ENCODE measurements at regions not wholly inside any gene's neighbourhood (a gene's known extent, or its start where the extent isn't known, plus 50 kb on each side); places are given as distances from the start of the nearest gene placed in this dataset.
"Not testable (repeated sequence)": the region's sequence is repeated elsewhere in the genome, so short reads cannot be mapped to it uniquely, and the experiment has no call there.

- DNase-seq = not testable (repeated sequence)
Measured at GRCh38 chr18:30141506-30141905, 901.0 kb downstream of the DSC3 start.

GRCh38 chr18:30139631-30140287 is 902.8 kb downstream of the DSC3 start:
- DNase-seq = no peak

- DNase-seq = no peak
Measured at GRCh38 chr18:30135938-30136337, 906.6 kb downstream of the DSC3 start.

- no peak for DNase-seq
Measured at GRCh38 chr18:30134020-30134419, 908.5 kb downstream of the DSC3 start.

GRCh38 chr18:30132959-30133358 is 909.6 kb downstream of the DSC3 start:
- DNase-seq = no peak

GRCh38 chr18:30121397-30121796 is 921.1 kb downstream of the DSC3 start:
- DNase-seq = no peak

- no peak for DNase-seq
Measured at GRCh38 chr18:30113454-30113853, 929.1 kb downstream of the DSC3 start.

GRCh38 chr18:30106356-30106755 is 936.2 kb downstream of the DSC3 start:
- DNase-seq = no peak

GRCh38 chr18:30103881-30104280 is 938.7 kb downstream of the DSC3 start:
- no peak for DNase-seq

GRCh38 chr18:30096796-30097195 is 945.7 kb downstream of the DSC3 start:
- no peak for DNase-seq

- no peak for DNase-seq
Measured at GRCh38 chr18:30094556-30094955, 948.0 kb downstream of the DSC3 start.

GRCh38 chr18:30093376-30093775 is 949.2 kb downstream of the DSC3 start:
- no peak for DNase-seq

- DNase-seq = no peak
Measured at GRCh38 chr18:30088238-30089015, 954.1 kb downstream of the DSC3 start.

GRCh38 chr18:30086351-30086750 is 956.2 kb downstream of the DSC3 start:
- DNase-seq = no peak

- no peak for DNase-seq
Measured at GRCh38 chr18:30081122-30081521, 961.4 kb downstream of the DSC3 start.

GRCh38 chr18:30072609-30073385 is 969.7 kb downstream of the DSC3 start:
- no peak for DNase-seq

- DNase-seq = no peak
Measured at GRCh38 chr18:30066288-30066687, 976.3 kb downstream of the DSC3 start.

GRCh38 chr18:30057398-30057797 is 985.1 kb downstream of the DSC3 start:
- DNase-seq = no peak

- no peak for DNase-seq
Measured at GRCh38 chr18:30056528-30056927, 986.0 kb downstream of the DSC3 start.

- DNase-seq = no peak
Measured at GRCh38 chr18:30044496-30044895, 998.0 kb downstream of the DSC3 start.

GRCh38 chr18:30039201-30039600 is 1003.3 kb downstream of the DSC3 start:
- no peak for DNase-seq

GRCh38 chr18:30034818-30035217 is 1007.7 kb downstream of the DSC3 start:
- DNase-seq = no peak

- no peak for DNase-seq
Measured at GRCh38 chr18:30016179-30016578, 1026.4 kb downstream of the DSC3 start.

GRCh38 chr18:30004965-30005364 is 1037.6 kb downstream of the DSC3 start:
- no peak for DNase-seq

Data from OCI-M1 (cell line).